GM18861 (cell line): ENCODE measurements at regions not wholly inside any gene's neighbourhood (a gene's known extent, or its start where the extent isn't known, plus 50 kb on each side); places are given as distances from the start of the nearest gene placed in this dataset.

Source experiments
- ATAC-seq: cut with Tn5 transposase; IDR thresholded peaks from one replicate; pipeline ENCODE4 v1.9.1; 2021; ENCODE audit not compliant: unreplicated experiment

- no peak for ATAC-seq
Observed at GRCh38 chr16:72236866-72237265, 64.9 kb upstream of the PMFBP1 start.

- ATAC-seq: no peak
Observed at GRCh38 chr16:72234387-72234786, 62.4 kb upstream of the PMFBP1 start.

DNA sequence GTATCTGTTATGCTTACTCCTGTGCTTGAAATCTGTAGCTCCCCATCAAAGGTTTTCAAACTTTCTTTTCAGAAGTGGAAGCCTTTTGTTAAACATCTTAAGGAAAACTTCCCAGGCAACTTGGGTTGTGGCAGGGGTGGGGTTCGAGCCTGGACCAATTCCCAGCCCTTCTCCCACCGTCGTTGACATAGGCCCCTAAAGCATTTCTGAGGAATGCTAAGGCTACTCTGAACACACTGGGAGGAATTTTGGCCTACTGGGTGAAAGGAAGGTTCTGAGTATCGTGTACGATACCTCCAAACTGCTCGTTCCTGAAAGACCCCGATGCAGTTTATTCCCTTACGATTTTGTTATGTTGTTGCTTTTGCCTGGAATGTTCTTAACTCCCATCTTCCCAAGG is 56.1 kb upstream of the PMFBP1 start:
- ATAC-seq: no peak

DNA sequence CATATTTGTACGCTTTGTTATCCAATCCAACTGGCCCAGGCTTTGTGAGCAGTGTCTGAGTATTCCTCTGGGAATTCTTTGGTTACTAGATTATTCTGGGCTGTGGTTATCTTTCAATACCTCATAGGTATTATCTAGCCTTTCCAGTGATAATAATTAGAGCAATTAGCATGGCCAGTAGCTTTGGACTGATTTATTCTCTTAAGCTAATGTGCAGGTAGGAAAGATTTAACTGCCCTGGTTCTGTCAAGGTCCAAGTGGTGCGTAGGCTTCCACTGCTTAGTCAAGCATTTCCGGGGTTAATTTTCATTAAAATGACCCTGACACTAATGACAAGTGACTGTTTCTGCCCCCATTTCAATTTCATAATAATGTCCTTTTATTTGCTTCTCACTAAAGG is 54.2 kb upstream of the PMFBP1 start:
- ATAC-seq: no peak

DNA sequence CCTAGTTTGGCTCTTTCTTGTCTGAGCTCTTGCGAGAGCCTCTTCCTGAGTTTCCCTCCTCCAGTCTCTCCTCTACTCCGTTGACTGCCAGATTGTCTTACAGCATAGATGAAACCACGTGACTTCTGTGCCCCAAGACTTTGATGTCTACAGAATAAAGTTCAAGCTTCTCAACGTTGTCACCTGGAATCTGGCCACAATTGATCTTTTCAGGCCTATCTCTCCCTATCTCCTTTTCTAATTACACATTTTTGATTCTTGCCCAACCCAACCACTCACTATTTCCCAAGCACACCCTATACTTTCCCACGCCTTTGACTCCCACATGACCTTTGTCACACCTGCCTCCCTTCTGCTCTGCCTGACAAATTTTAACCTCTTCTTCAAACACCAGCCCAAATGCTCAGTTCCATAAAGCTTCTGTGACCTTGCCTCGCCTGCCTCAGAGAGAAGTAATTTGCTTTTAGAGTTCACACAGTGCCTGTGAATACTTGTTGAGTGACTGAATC is 52.4 kb upstream of the PMFBP1 start:
- ATAC-seq: no peak

DNA sequence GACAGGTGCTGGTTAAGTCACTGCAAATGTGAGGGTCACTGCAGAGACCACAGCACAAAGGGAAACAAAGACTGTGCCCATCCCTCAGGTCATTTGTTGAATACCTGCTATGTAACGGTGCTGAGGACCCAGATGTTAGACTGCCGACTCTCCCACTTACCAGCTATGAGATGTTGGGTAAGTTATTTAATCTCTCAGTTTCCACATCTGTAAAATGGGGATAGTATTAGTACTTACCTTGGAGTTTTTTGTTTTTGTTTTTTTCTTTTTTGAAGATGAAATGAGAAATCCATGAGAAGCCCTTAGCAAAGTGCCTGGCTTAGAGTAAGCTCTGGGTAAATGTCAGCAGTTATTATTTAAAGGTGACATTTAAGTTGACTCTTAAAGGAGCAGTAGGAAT is 50.5 kb upstream of the PMFBP1 start:
- ATAC-seq: no peak
